B cell (primary cell): ENCODE measurements at regions not wholly inside any gene's neighbourhood (a gene's known extent, or its start where the extent isn't known, plus 50 kb on each side); places are given as distances from the start of the nearest gene placed in this dataset.

Experiments
- ATAC-seq: fragments of 200-7000 bp; cut with Tn5 transposase; one replicate; pipeline ENCODE4 v1.10.0; 2021; ENCODE audit warnings: low read depth, mild to moderate bottlenecking, moderate number of reproducible peaks, moderate library complexity
- CTCF ChIA-PET: fragments of 350-600 bp; sonication (Branson Sonifier 250); formaldehyde crosslinking; loops from one replicate; lab custom pipeline; 2021; ENCODE audit warnings: antibody characterized with exemption, inconsistent platforms; lab: Charles Lee
- POLR2A ChIA-PET: fragments of 350-600 bp; sonication (Branson Sonifier 250); formaldehyde crosslinking; loops from one replicate; lab custom pipeline; 2021; ENCODE audit warnings: antibody characterized with exemption; lab: Charles Lee
- DNase-seq: peaks from one replicate; pipeline ENCODE4 v3.0.0; 2013
- H2AFZ ChIP-seq: 2 replicates; pipeline ENCODE4 v1.6.1; 2012; ENCODE audit warnings: mild to moderate bottlenecking, low read depth, low read length; ENCODE audit not compliant: insufficient read depth, poor library complexity, severe bottlenecking
- H3K27ac ChIP-seq, 2 donors: 1 replicate in 1 of 2; 2 replicates in 1 of 2; pipeline ENCODE4 v1.5.1; 2012 to 2013; ENCODE audit warnings: low read length in 2 of 2, mild to moderate bottlenecking in 2 of 2, moderate library complexity in 1 of 2
- H3K27me3 ChIP-seq, 4 experiments: fragments of 200-600 bp in 1 of 4; sonication (generic) in 1 of 4; replicated peaks in 1 of 4; 1 replicate in 2 of 4; 2 replicates in 2 of 4; pipeline versions ENCODE4 v1.6.1 to v1.7.0; 2013 to 2016; ENCODE audit warnings: low read length in 3 of 4, mild to moderate bottlenecking in 2 of 4, mixed read lengths in 1 of 4, moderate library complexity in 1 of 4; ENCODE audit not compliant: insufficient read depth in 4 of 4, control insufficient read depth in 3 of 4; ENCODE audit errors: control extremely low read depth in 1 of 4
- H3K36me3 ChIP-seq, 2 experiments: replicated peaks in 1 of 2; 1 replicate in 1 of 2; 2 replicates in 1 of 2; pipeline versions ENCODE4 v1.6.1 to v1.7.1; 2013; ENCODE audit warnings: low read length in 1 of 2; ENCODE audit not compliant: insufficient read depth in 2 of 2, control insufficient read depth in 1 of 2; ENCODE audit errors: control extremely low read depth in 1 of 2, extremely low read depth in 1 of 2
- H3K4me1 ChIP-seq, 2 donors: fragments of 200-600 bp in 1 of 2; sonication (generic) in 1 of 2; 1 replicate in 1 of 2; 2 replicates in 1 of 2; pipeline versions ENCODE4 v1.5.1 to v1.6.1; 2013 to 2017; ENCODE audit warnings: low read length in 2 of 2; ENCODE audit not compliant: control insufficient read depth in 2 of 2, insufficient read depth in 2 of 2
- H3K4me2 ChIP-seq: replicated peaks from 2 replicates; pipeline ENCODE3; 2012; ENCODE audit warnings: mild to moderate bottlenecking, low read depth, low read length; ENCODE audit not compliant: poor library complexity, severe bottlenecking
- H3K4me3 ChIP-seq, 5 experiments: fragments of 200-600 bp in 1 of 5; sonication (generic) in 1 of 5; 1 replicate in 3 of 5; 2 replicates in 2 of 5; pipeline versions ENCODE4 v1.5.1 to v1.7.0; 2011 to 2016; ENCODE audit warnings: low read length in 4 of 5, mild to moderate bottlenecking in 4 of 5, low read depth in 2 of 5, control low read depth in 1 of 5, moderate library complexity in 1 of 5; ENCODE audit not compliant: insufficient read depth in 1 of 5; ENCODE audit errors: control extremely low read depth in 1 of 5, extremely low read depth in 1 of 5
- H3K79me2 ChIP-seq: fragments of 200-600 bp; sonication (generic); one replicate; pipeline ENCODE4 v1.6.0; 2016; ENCODE audit warnings: low read length; ENCODE audit not compliant: control insufficient read depth, insufficient read depth
- H3K9ac ChIP-seq: fragments of 200-600 bp; sonication (generic); 2 replicates; pipeline ENCODE4 v1.6.1; 2017; ENCODE audit warnings: mild to moderate bottlenecking, low read length, moderate library complexity
- H3K9me3 ChIP-seq, 3 donors: one replicate each; pipeline versions ENCODE4 v1.6.1 to v1.7.1; 2013; ENCODE audit warnings: low read length in 2 of 3; ENCODE audit not compliant: control insufficient read depth in 2 of 3, insufficient read depth in 1 of 3; ENCODE audit errors: control extremely low read depth in 1 of 3
- H4K20me1 ChIP-seq: 2 replicates; pipeline ENCODE4 v1.6.0; 2012; ENCODE audit warnings: mild to moderate bottlenecking, low read length; ENCODE audit not compliant: insufficient read depth, control insufficient read depth, poor library complexity, severe bottlenecking
- H3K27ac Mint-ChIP-seq: one replicate; pipeline ENCODE4 v1.8.0; 2021; ENCODE audit warnings: mixed read lengths
- H3K27me3 Mint-ChIP-seq: one replicate; pipeline ENCODE4 v1.8.0; 2021; ENCODE audit warnings: mixed read lengths
- H3K4me1 Mint-ChIP-seq: one replicate; pipeline ENCODE4 v1.8.0; 2021; ENCODE audit warnings: mixed read lengths
- H3K4me3 Mint-ChIP-seq: one replicate; pipeline ENCODE4 v1.8.0; 2021; ENCODE audit warnings: mixed read lengths
- H3K9me3 Mint-ChIP-seq: one replicate; pipeline ENCODE4 v1.8.0; 2022; ENCODE audit warnings: mixed read lengths; ENCODE audit not compliant: insufficient read depth
- CTCF ChIP-seq: fragments of 200-600 bp; IDR thresholded peaks from one replicate; pipeline ENCODE4 v1.8.0; 2022; ENCODE audit warnings: antibody characterized with exemption, mild to moderate bottlenecking
- EZH2 ChIP-seq: IDR thresholded peaks from 2 replicates; pipeline ENCODE4 v1.6.1; 2012; ENCODE audit warnings: borderline replicate concordance, low read depth, mild to moderate bottlenecking, moderate library complexity, low read length; ENCODE audit not compliant: insufficient read depth, poor library complexity, severe bottlenecking
- WGBS: methylation state at CpG from one replicate; pipeline ENCODE4 v1.1.5; 2013; ENCODE audit warnings: missing lambda C conversion rate; ENCODE audit not compliant: insufficient coverage; 5-methylcytosine and 5-hydroxymethylcytosine counted together
- intact Hi-C: fragments of 100-400 bp; cut with micrococcal nuclease; formaldehyde crosslinking; loops from one replicate; pipeline ENCODE4 v1.10.0; 2022

- CTCF ChIA-PET: no interaction called here
- H3K27me3 ChIP-seq: no peaks in the 10 kb centered on the region
These were observed 323.7 kb upstream of the RPS23 start for GRCh38 chr5:82601861-82602260.

GRCh38 chr5:82601077-82601476, 322.9 kb upstream of the RPS23 start:
- H3K27ac ChIP-seq: no peak overlapping the region
- H4K20me1 ChIP-seq: no peaks in the 10 kb centered on the region
- peaks cover 0 to 11% (median 0%) of the 10 kb centered on the region in 3 donors for H3K9me3 ChIP-seq
- POLR2A ChIA-PET: no interaction called here
- no peak overlapping the region for H3K9ac ChIP-seq
- Mint-ChIP-seq H3K27ac (no peak overlapping the region), H3K9me3 (peaks cover under 1% of the 10 kb centered on the region), H3K4me3 (no peak overlapping the region), H3K27me3 (no peaks in the 10 kb centered on the region), H3K4me1 (no peaks in the 10 kb centered on the region)
- no peaks in the 10 kb centered on the region for H3K4me1 ChIP-seq
- H3K79me2 ChIP-seq: no peaks in the 10 kb centered on the region
- intact Hi-C loops: no loop called here
- TF ChIP-seq CTCF: no peak
- TF ChIP-seq EZH2: no peak
- 95% methylated on average over 3 of the region's 3 CpGs for WGBS
- H3K27me3 ChIP-seq: no peaks in the 10 kb centered on the region
- H3K4me2 ChIP-seq: no peak overlapping the region
- H3K4me3 ChIP-seq: no peak overlapping the region
- H3K36me3 ChIP-seq: no peaks in the 10 kb centered on the region
- ATAC-seq (no peak), DNase-seq (no peak)
- H2AFZ ChIP-seq: no peak overlapping the region
- CTCF ChIA-PET: no interaction called here

More at GRCh38 chr5:82601861-82602260, 323.7 kb upstream of the RPS23 start:
- intact Hi-C loops: no loop called here
- no peak overlapping the region for H2AFZ ChIP-seq
- DNase-seq (no peak), ATAC-seq (no peak)
- Mint-ChIP-seq H3K27ac (no peak overlapping the region), H3K4me1 (no peaks in the 10 kb centered on the region), H3K4me3 (no peak overlapping the region), H3K9me3 (peaks cover 3% of the 10 kb centered on the region), H3K27me3 (no peaks in the 10 kb centered on the region)
- H3K9me3 ChIP-seq: peaks cover 0 to 13% (median 0%) of the 10 kb centered on the region in 3 donors
- H3K4me2 ChIP-seq: no peak overlapping the region
- H3K27ac ChIP-seq: no peak overlapping the region
- TF ChIP-seq CTCF: no peak
- TF ChIP-seq EZH2: no peak
- no CpG with 5 or more reads among the region's 1 CpG for WGBS
- no peaks in the 10 kb centered on the region for H3K79me2 ChIP-seq
- H3K9ac ChIP-seq: no peak overlapping the region
- no peak overlapping the region for H3K4me3 ChIP-seq
- no peaks in the 10 kb centered on the region for H3K4me1 ChIP-seq
- no peaks in the 10 kb centered on the region for H4K20me1 ChIP-seq
- no peaks in the 10 kb centered on the region for H3K36me3 ChIP-seq
- POLR2A ChIA-PET: no interaction called here
